Ishikawa (cell line): ENCODE measurements at regions not wholly inside any gene's neighbourhood (a gene's known extent, or its start where the extent isn't known, plus 50 kb on each side); places are given as distances from the start of the nearest gene placed in this dataset.

Experiments used
- CEBPB ChIP-seq: IDR thresholded peaks from 2 replicates; pipeline ENCODE4 v1.6.1; 2012
- CREB1 ChIP-seq: IDR thresholded peaks from 2 replicates; pipeline ENCODE4 v1.6.1; 2012; ENCODE audit warnings: low read depth
- EGR1 ChIP-seq: IDR thresholded peaks from 2 replicates; pipeline ENCODE4 v1.6.1; 2012
- EP300 ChIP-seq: IDR thresholded peaks from 2 replicates; pipeline ENCODE4 v1.6.1; 2012; ENCODE audit warnings: borderline replicate concordance
- FOXM1 ChIP-seq: IDR thresholded peaks from 2 replicates; pipeline ENCODE4 v1.6.1; 2012; ENCODE audit warnings: low read depth, borderline replicate concordance
- MAX ChIP-seq: IDR thresholded peaks from 2 replicates; pipeline ENCODE4 v1.6.1; 2012
- NFIC ChIP-seq: IDR thresholded peaks from 2 replicates; pipeline ENCODE4 v1.6.1; 2012
- RAD21 ChIP-seq: IDR thresholded peaks from 2 replicates; pipeline ENCODE4 v1.6.1; 2012; ENCODE audit warnings: low read depth
- REST ChIP-seq: IDR thresholded peaks from 2 replicates; pipeline ENCODE4 v1.6.1; 2012; ENCODE audit warnings: low read depth, mild to moderate bottlenecking
- TAF1 ChIP-seq: IDR thresholded peaks from 2 replicates; pipeline ENCODE4 v1.6.1; 2012; ENCODE audit warnings: low read depth, mild to moderate bottlenecking
- TCF12 ChIP-seq: IDR thresholded peaks from 2 replicates; pipeline ENCODE4 v1.6.1; 2012; ENCODE audit warnings: low read depth
- TEAD4 ChIP-seq: IDR thresholded peaks from 2 replicates; pipeline ENCODE4 v1.6.1; 2012
- USF1 ChIP-seq: IDR thresholded peaks from 2 replicates; pipeline ENCODE4 v1.6.1; 2012
- YY1 ChIP-seq: IDR thresholded peaks from 2 replicates; pipeline ENCODE4 v1.6.1; 2012; ENCODE audit warnings: low read depth
- ZBTB7A ChIP-seq: IDR thresholded peaks from 2 replicates; pipeline ENCODE4 v1.6.1; 2012; ENCODE audit warnings: low read depth

- TF ChIP-seq NFIC (no peak), EP300 (no peak), YY1 (no peak), TCF12 (no peak), USF1 (no peak), ZBTB7A (no peak), CREB1 (no peak), EGR1 (no peak), CEBPB (no peak), FOXM1 (no peak), RAD21 (no peak), TAF1 (no peak), TEAD4 (no peak), MAX (no peak), REST (no peak)
Observed at GRCh38 chr2:129610766-129611165, 368.7 kb upstream of the RAB6C start.

GRCh38 chr2:129611471-129611870 lies 368.0 kb upstream of the RAB6C start:
- no peak for TF ChIP-seq FOXM1

GRCh38 chr2:129619471-129619870 lies 360.0 kb upstream of the RAB6C start:
- TF ChIP-seq EP300: peak; percentile 91
- no peak for TF ChIP-seq EGR1
- TF ChIP-seq MAX: peak; percentile 92
- TF ChIP-seq USF1: 0 out of 2 replicates have a peak, but pooled peaks have one; percentile 17
- TF ChIP-seq RAD21: peak; percentile 36; the same call in 1 of the 2 replicates
- peak; percentile 92 for TF ChIP-seq NFIC
- TF ChIP-seq FOXM1: 0 out of 2 replicates have a peak, but pooled peaks have one; percentile 49
- no peak for TF ChIP-seq CREB1
- no peak for TF ChIP-seq REST
- peak; percentile 95 for TF ChIP-seq TCF12
- TF ChIP-seq TEAD4: peak; percentile 68; the same call in 1 of the 2 replicates
- no peak for TF ChIP-seq ZBTB7A
- no peak for TF ChIP-seq TAF1
- peak; percentile 78 for TF ChIP-seq CEBPB
- TF ChIP-seq YY1: peak; percentile 48; the same call in 1 of the 2 replicates

- TF ChIP-seq ZBTB7A (no peak), USF1 (no peak), RAD21 (no peak), TAF1 (no peak), REST (no peak), YY1 (no peak), EP300 (no peak)
Observed at GRCh38 chr2:129620411-129620810, 359.1 kb upstream of the RAB6C start.

GRCh38 chr2:129623783-129624182 lies 355.7 kb upstream of the RAB6C start:
- TF ChIP-seq MAX: no peak
- TF ChIP-seq FOXM1: no peak
- TF ChIP-seq EGR1: no peak
- no peak for TF ChIP-seq RAD21
- no peak for TF ChIP-seq TEAD4
- TF ChIP-seq YY1: no peak
- TF ChIP-seq CEBPB: no peak
- no peak for TF ChIP-seq ZBTB7A
- TF ChIP-seq USF1: no peak
- no peak for TF ChIP-seq TCF12
- no peak for TF ChIP-seq REST
- TF ChIP-seq TAF1: no peak
- no peak for TF ChIP-seq NFIC
- TF ChIP-seq EP300: no peak
- TF ChIP-seq CREB1: no peak
